Smooth muscle cell (in vitro differentiated cells): ENCODE measurements at regions not wholly inside any gene's neighbourhood (a gene's known extent, or its start where the extent isn't known, plus 50 kb on each side); places are given as distances from the start of the nearest gene placed in this dataset.

ENCODE experiments used
- DNase-seq: peaks from one replicate; lab custom pipeline; 2025; ENCODE audit not compliant: unreplicated experiment; lab: John Stamatoyannopoulos, UW
- H2AFZ ChIP-seq: fragments of 200-600 bp; sonication (generic); 2 replicates; pipeline ENCODE4 v1.6.0; 2016; ENCODE audit warnings: antibody characterized with exemption, low read depth, mild to moderate bottlenecking
- H3F3A ChIP-seq: fragments of 200-600 bp; sonication (generic); 2 replicates; pipeline ENCODE4 v1.6.0; 2017; ENCODE audit warnings: antibody characterized with exemption, low read depth
- H3K27ac ChIP-seq: fragments of 200-600 bp; sonication (generic); 2 replicates; pipeline ENCODE4 v1.5.1; 2016; ENCODE audit warnings: low read depth, mild to moderate bottlenecking
- H3K27me3 ChIP-seq: fragments of 200-600 bp; sonication (generic); 2 replicates; pipeline ENCODE4 v1.6.1; 2016; ENCODE audit warnings: low read depth, mild to moderate bottlenecking
- H3K36me3 ChIP-seq: fragments of 200-600 bp; sonication (generic); 2 replicates; pipeline ENCODE4 v1.5.1; 2016; ENCODE audit warnings: low read depth
- H3K4me1 ChIP-seq: fragments of 200-600 bp; sonication (generic); 2 replicates; pipeline ENCODE4 v1.5.1; 2016; ENCODE audit warnings: low read depth
- H3K4me2 ChIP-seq: fragments of 200-600 bp; sonication (generic); 2 replicates; pipeline ENCODE4 v1.6.0; 2016; ENCODE audit warnings: mild to moderate bottlenecking
- H3K4me3 ChIP-seq: fragments of 200-600 bp; sonication (generic); 2 replicates; pipeline ENCODE4 v1.5.1; 2016; ENCODE audit warnings: mild to moderate bottlenecking
- H3K79me2 ChIP-seq: fragments of 200-600 bp; sonication (generic); 2 replicates; pipeline ENCODE4 v1.6.0; 2016; ENCODE audit warnings: low read depth, mild to moderate bottlenecking
- H3K9ac ChIP-seq: fragments of 200-600 bp; sonication (generic); 2 replicates; pipeline ENCODE4 v1.6.0; 2016; ENCODE audit warnings: low read depth
- H3K9me3 ChIP-seq: fragments of 200-600 bp; sonication (generic); replicated peaks from 2 replicates; pipeline ENCODE4 v1.5.1; 2016; ENCODE audit warnings: low read depth
- H4K20me1 ChIP-seq: fragments of 200-600 bp; sonication (generic); 2 replicates; pipeline ENCODE4 v1.6.0; 2016; ENCODE audit warnings: low read depth
- CTCF ChIP-seq: fragments of 200-600 bp; sonication (generic); IDR thresholded peaks from 2 replicates; pipeline ENCODE4 v1.5.1; 2017; ENCODE audit warnings: borderline replicate concordance, mild to moderate bottlenecking, antibody characterized with exemption; ENCODE audit not compliant: insufficient read depth, poor library complexity, severe bottlenecking
- WGBS: methylation state at CpG from one replicate; pipeline ENCODE4 v1.1.7; 2016; ENCODE audit warnings: low lambda C conversion rate; 5-methylcytosine and 5-hydroxymethylcytosine counted together

- Histone ChIP-seq H3K27ac (no peak overlapping the region), H3K4me2 (no peak overlapping the region), H3K9me3 (no peaks in the 10 kb centered on the region), H4K20me1 (no peaks in the 10 kb centered on the region), H3K4me3 (no peak overlapping the region), H3K27me3 (no peaks in the 10 kb centered on the region), H3K9ac (no peak overlapping the region), H3K4me1 (no peaks in the 10 kb centered on the region), H3K79me2 (no peaks in the 10 kb centered on the region), H3F3A (no peaks in the 10 kb centered on the region), H2AFZ (no peak overlapping the region), H3K36me3 (no peaks in the 10 kb centered on the region)
- DNase-seq: no peak
- no peak for TF ChIP-seq CTCF
Observed at GRCh38 chr2:76427452-76427851, 716.7 kb upstream of the GCFC2 start.

GRCh38 chr2:76415821-76416220 is 705.1 kb upstream of the GCFC2 start:
- no peak for DNase-seq
- Histone ChIP-seq H3K9me3 (no peaks in the 10 kb centered on the region), H3K27me3 (no peaks in the 10 kb centered on the region), H3K4me3 (no peak overlapping the region), H3K4me2 (no peak overlapping the region), H4K20me1 (no peaks in the 10 kb centered on the region), H2AFZ (no peak overlapping the region), H3K79me2 (no peaks in the 10 kb centered on the region), H3K36me3 (no peaks in the 10 kb centered on the region), H3K27ac (no peak overlapping the region), H3K4me1 (no peaks in the 10 kb centered on the region), H3K9ac (no peak overlapping the region), H3F3A (no peaks in the 10 kb centered on the region)
- 71% methylated on average over 7 of the region's 7 CpGs for WGBS
- TF ChIP-seq CTCF: no peak

DNA sequence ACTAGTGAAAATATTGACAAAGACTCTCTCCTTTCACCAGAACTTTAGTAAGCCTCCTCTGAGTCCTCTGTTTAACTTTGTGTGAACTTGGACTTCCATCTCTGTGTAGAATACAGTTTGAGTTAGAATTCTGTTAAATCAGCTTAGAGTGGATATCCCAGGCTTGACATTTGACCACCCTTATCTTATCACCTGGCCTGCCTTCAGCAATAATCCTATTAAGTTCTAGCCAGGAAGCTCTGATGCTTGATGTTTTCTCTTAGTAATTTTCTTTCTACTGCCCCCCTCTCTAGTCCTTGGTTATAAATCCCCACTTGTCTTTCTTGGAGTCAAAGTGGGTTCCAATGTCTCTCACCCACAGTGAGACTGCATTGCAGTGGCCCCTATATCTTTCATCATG is 702.7 kb upstream of the GCFC2 start:
- no peaks in the 10 kb centered on the region for H4K20me1 ChIP-seq
- H3K4me1 ChIP-seq: no peaks in the 10 kb centered on the region
- H3K9me3 ChIP-seq: no peaks in the 10 kb centered on the region
- H3K36me3 ChIP-seq: no peaks in the 10 kb centered on the region
- no peak overlapping the region for H3K4me3 ChIP-seq
- no peaks in the 10 kb centered on the region for H3K27me3 ChIP-seq
- TF ChIP-seq CTCF: no peak
- DNase-seq: no peak
- no peaks in the 10 kb centered on the region for H3F3A ChIP-seq
- H2AFZ ChIP-seq: no peak overlapping the region
- no peak overlapping the region for H3K9ac ChIP-seq
- H3K79me2 ChIP-seq: no peaks in the 10 kb centered on the region
- no peak overlapping the region for H3K27ac ChIP-seq
- no peak overlapping the region for H3K4me2 ChIP-seq

DNA sequence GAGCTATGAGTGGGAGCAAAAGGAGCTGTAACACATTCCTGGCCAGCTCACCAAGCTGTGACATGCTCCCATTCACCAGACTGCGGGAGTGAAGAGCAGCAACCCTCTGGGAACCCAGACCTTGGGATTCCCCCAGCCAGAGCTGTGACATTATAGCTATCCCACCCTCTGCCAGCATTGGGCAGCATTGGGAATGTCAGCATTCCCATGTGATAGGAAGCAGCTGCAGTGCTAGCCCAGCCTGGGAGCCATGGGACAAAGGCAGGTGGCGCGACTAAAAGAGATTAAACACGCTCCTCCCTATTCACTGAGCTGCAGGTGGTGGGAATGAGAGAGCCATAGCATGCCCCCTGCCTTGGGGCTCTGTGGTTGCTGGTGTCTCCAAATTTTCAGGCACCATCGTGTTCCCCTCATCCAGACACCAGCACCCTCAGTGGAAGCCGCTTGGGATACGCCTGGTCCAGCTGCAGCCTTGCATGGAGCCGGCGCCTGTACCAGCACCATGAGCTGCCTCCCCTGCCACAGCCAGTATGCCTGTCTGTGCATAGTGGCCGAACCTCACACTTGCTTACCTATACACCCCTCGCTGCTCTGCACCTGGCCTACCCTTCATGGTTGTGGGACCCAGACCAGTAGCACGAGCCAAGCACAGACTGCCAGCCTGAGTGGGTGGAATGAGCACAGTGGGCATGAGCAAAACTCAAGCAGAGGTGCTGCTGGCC is 695.6 kb upstream of the GCFC2 start:
- no peaks in the 10 kb centered on the region for H3K9me3 ChIP-seq
- H3F3A ChIP-seq: no peaks in the 10 kb centered on the region
- H3K4me1 ChIP-seq: no peaks in the 10 kb centered on the region
- H3K79me2 ChIP-seq: no peaks in the 10 kb centered on the region
- no peak overlapping the region for H3K4me3 ChIP-seq
- H3K27me3 ChIP-seq: no peaks in the 10 kb centered on the region
- no peak for DNase-seq
- no peak overlapping the region for H3K9ac ChIP-seq
- no peak overlapping the region for H2AFZ ChIP-seq
- H3K36me3 ChIP-seq: no peaks in the 10 kb centered on the region
- no peak overlapping the region for H3K27ac ChIP-seq
- no peaks in the 10 kb centered on the region for H4K20me1 ChIP-seq
- TF ChIP-seq CTCF: no peak
- WGBS: 82% methylated on average over 12 of the region's 12 CpGs
- no peak overlapping the region for H3K4me2 ChIP-seq
